GM21423 (cell line): ENCODE measurements at regions not wholly inside any gene's neighbourhood (a gene's known extent, or its start where the extent isn't known, plus 50 kb on each side); places are given as distances from the start of the nearest gene placed in this dataset.

Source experiments
- ATAC-seq: cut with Tn5 transposase; IDR thresholded peaks from one replicate; pipeline ENCODE4 v1.9.1; 2021; ENCODE audit warnings: mild to moderate bottlenecking, moderate library complexity; ENCODE audit not compliant: unreplicated experiment

GRCh38 chr6:103707596-103708325 lies 1152.0 kb downstream of the HACE1 start:
- ATAC-seq = no peak

DNA sequence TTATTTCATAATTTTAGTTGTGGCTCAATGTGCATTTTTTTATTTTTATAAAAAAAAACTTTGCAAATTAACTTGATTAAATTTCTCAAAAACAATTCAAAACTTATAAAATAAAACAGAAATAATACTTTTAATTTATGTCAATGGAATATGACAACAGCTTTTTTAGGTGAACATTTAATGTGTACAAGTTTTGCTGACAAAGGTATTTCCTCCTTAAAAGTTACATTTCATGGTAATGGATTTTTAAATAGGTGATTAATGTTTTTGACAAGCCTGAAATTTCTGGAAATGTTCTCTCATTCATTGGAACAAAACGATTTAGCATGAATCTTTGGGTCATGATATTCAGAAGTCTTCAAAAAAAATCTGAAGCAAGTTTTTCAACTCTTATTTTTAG lies 1160.0 kb downstream of the HACE1 start:
- ATAC-seq = no peak

DNA sequence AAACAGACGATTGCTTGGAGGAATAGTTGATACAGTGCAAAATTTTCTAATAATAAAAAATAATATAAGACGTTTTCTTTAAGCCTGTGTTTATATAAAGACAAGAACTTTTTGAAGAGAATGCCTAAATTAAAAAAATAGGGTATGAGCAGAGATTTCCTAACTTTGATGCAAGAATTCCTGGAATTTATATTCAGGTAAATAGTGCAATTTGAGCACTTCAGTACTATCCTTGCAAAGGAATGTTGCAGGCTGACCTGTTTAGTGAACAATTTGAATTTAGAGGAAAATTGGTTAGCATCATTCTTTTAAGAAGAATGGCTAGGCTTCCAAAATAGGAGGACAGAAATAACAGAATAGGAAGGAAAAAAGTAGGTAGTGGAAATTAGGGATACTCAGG lies 1172.3 kb downstream of the HACE1 start:
- ATAC-seq = no peak

GRCh38 chr6:103680116-103680515 lies 1179.6 kb downstream of the HACE1 start:
- ATAC-seq = no peak

GRCh38 chr6:103677290-103677689 lies 1182.4 kb downstream of the HACE1 start:
- no peak for ATAC-seq

DNA sequence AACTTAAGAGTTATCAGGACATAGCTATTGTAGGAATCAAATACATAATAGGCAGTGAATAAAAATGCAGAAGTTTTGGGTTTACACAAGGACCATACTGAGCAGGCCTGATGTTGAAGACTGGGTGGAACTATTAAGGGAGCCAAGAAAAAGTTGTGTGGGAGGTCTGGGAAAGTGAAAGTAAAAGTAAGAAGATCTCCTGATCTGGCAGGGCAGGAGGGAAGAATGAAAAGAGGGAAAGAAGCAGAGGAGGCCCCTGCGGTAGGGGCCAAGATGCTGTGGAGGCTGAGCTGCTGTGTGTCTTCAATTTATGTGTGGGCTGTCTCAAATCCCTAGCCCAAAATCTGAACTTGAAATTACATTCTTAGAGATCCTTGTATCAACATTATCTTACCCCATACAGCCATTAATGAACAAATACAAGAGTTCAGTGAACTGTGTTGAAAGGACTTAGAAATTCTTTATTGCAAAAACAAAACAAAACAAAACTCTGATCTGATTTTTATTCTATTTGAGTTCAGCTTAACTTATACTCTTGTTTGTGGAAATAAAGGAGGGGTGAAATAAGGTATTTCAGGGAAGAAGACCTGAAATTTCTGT lies 1183.8 kb downstream of the HACE1 start:
- ATAC-seq = no peak

DNA sequence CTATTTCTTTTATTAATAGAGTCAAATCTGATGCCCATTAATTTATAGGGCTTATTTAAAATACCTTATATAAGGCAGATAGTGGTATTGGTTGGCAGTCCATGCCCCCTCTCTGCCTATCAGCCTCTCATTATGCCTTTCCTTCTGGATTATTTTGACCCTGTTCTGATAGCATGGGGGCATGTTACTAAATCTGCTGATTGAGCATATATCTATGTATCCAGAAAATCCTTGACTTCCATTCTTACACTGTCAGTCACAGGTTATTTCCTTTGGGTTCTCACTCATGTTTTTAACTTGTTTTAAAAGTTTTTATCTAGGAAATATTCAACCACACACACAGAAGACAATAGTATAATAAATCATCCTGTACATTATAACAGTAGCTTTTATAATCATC lies 1184.9 kb downstream of the HACE1 start:
- no peak for ATAC-seq

GRCh38 chr6:103672169-103672568 lies 1187.5 kb downstream of the HACE1 start:
- no peak for ATAC-seq

GRCh38 chr6:103629613-103630012 lies 1230.1 kb downstream of the HACE1 start:
- ATAC-seq = no peak

GRCh38 chr6:103617642-103618041 lies 1242.1 kb downstream of the HACE1 start:
- no peak for ATAC-seq

GRCh38 chr6:103587722-103588121 lies 1272.0 kb downstream of the HACE1 start:
- no peak for ATAC-seq

- no peak for ATAC-seq
These were observed 1281.6 kb downstream of the HACE1 start for GRCh38 chr6:103578115-103578514.

DNA sequence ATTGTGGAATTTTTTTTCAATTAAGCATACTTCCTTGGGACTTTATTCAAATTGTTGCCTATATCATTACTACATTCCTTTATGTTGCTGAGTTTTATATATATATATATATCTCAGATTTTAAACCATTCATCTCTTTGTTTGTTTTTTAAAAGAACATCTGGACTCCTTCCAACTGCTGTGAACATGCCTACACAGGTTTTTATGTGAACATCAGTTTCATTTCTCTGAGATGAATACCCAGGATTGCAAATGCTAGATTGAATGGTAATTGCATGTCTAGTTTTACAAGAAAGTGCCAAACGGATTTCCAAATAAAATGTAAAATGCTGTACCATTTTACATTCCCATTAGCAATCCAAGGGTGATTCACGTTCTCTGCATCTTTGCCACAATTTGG lies 1289.3 kb downstream of the HACE1 start:
- ATAC-seq = no peak

GRCh38 chr6:103554911-103555310 lies 1304.8 kb downstream of the HACE1 start:
- no peak for ATAC-seq

DNA sequence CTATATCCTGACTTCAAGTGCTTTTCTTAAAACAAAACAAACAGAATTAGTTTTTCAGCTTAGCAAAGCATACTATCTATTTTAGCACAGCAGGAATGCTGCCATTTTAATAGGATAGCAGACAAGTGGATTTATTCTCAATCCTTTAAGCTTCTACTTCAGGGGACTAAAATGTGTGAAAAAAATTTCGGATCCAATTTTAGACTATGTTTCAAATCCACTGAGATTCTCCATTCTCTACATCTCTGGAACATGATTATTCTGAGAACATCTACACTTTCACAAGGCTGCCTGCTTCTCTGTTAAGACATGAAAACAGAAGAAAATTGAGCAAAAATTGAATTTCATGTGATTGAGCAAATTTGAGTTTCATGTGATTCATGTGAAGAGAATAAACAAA lies 1321.3 kb downstream of the HACE1 start:
- no peak for ATAC-seq

GRCh38 chr6:103534814-103535213 lies 1324.9 kb downstream of the HACE1 start:
- ATAC-seq = no peak

- ATAC-seq = no peak
These were observed 1325.6 kb downstream of the HACE1 start for GRCh38 chr6:103534095-103534494.

DNA sequence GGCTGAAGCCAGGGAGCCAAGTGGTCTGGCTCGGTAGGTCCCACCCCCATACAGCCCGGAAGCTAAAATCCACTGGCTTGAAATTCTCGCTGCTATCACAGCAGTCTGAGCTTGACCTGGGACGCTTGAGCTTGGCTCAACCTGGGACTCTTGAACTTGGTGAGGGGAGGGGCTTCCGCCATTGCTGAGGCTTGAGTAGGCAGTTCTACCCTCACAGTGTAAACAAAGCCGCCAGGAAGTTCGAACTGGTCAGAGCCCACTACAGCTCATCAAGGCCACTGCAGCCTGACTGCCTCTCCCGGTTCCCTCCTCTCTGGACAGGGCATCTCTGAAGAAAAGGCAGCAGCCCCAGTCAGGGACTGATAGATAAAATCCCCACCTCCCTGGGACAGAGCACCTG lies 1337.7 kb downstream of the HACE1 start:
- ATAC-seq = no peak

GRCh38 chr6:103516336-103516735 lies 1343.4 kb downstream of the HACE1 start:
- ATAC-seq = no peak

DNA sequence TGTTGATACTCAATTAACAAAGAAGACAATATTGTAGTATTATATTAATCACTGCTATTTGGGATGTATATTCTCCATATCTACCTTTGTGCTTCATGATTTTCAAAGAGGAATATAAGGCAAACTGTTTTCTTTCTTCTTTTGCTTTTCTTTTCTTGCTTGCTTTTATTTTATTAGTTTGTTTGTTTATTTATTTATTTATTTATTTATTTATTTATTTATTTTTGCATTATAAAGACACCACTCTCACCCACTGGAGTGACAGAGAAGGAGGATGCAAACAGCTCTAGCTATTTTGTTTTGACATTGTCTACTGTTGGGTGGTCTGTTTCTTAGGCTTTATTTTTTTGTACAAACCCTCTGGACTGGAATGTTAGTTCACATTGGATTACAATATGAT lies 1352.7 kb downstream of the HACE1 start:
- no peak for ATAC-seq

- ATAC-seq = no peak
These were observed 1354.6 kb downstream of the HACE1 start for GRCh38 chr6:103505155-103505518.

DNA sequence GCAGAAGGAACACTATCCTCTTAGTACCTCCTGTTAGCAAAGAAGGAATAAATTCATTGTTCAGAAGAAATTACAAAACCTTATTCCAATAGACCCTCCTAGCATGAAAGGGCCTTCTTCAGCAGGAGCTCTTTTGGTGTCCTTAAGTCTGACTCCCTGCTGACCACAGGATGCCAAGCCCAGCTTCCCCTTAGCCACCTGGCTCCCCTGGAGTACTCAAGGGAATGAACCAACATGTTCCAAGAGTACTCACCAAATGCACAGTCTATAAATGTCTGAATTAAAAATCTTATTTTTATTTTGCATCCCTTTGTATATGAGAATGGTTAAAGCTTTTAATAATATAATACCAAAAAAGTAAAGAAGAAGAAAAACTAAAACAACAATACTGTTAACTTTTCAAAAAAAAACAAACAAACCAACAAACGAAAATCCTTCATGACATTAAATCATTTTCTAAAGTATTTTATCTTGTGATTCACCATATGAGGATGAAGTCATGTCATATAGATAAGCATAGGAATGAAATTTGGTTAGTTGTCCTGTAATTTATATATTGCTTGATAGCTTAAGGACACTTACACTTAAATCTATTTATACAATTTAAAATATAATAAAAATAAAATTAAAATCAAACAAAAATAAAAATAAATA lies 1355.1 kb downstream of the HACE1 start:
- no peak for ATAC-seq
